ENCODE measurements at regions not wholly inside any gene's neighbourhood (a gene's known extent, or its start where the extent isn't known, plus 50 kb on each side); places are given as distances from the start of the nearest gene placed in this dataset.
A peak's percentile ranks its signal among the peaks of the same experiment; 100 is the strongest.
"Not testable (repeated sequence)": the region's sequence is repeated elsewhere in the genome, so short reads cannot be mapped to it uniquely, and the experiment has no call there.

DNA sequence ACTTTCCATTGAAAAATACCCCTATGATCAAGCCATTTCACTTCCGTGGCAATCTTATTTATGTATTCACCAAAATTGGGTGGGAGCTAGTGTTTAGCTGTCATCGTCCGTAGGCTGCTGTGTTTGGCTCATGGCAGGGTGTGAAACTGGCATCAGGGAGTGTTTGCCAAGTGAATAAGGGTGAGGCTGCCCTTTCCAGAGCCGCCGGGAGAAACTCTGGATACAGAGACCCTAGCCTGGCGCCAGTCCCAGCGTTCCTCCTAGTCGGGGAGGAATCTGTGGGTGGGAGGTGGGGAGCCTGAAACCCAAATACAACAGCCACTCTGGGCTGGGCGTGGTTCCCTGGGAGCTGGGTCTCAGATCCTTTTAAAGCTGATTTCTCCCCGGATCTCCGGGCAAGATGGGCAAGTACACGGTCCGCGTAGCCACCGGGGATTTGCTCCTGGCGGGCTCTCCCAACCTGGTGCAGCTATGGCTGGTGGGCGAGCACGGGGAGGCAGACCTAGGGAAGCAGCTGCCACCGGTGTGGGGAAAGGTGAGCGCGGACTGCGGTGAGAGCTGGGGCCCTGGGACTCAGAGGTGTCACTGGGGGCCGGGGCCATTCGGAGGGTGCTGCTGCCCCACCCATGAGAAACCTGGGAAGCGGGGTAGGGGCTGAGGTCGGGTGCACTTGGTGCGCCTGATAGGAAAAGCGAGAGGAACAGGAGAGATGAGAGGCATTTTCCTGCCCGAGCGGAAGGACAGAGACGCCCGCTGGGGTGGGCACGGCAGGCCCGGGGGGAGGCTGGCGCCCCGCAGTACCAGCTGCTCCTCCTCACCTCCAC lies 62.1 kb upstream of the TEKT1 start:
- DNase-seq, result no peak

GRCh38 chr17:6894206-6894528 lies 62.6 kb upstream of the TEKT1 start:
- no peak for DNase-seq

GRCh38 chr17:6901086-6901485 lies 69.6 kb upstream of the TEKT1 start:
- no peak for DNase-seq

DNA sequence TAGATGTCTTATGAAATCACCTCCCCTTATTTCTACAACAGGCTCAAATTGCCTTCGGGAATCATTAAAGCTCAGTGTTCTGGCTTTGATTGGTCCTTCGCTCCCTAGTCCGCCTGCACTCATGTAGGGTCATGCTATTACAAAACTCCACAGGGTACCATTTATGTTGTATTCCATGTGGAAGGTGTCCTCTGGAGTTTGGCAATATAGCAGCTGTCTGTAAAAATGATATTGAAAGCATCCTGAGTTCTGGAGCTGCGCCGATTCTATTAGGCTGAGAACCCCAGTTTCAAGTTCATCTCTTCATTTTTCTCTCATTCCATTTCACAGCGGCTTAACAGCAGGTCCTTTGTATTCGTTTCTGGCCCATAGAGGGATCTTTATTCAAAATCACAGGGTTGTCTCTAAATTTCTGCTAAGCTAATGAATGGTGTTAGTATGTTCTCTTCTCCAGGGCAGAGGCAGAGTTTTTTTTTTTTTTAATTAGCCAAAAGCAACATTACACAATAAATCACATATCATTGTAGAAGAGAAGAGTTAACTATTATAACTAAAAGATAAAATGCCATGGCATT lies 71.9 kb upstream of the TEKT1 start:
- DNase-seq, result no peak

GRCh38 chr17:6908807-6909206 lies 77.3 kb upstream of the TEKT1 start:
- DNase-seq, result no peak

GRCh38 chr17:6910987-6911603 lies 79.6 kb upstream of the TEKT1 start:
- no peak for DNase-seq

GRCh38 chr17:6912110-6913051 lies 80.9 kb upstream of the TEKT1 start:
- no peak for DNase-seq

DNA sequence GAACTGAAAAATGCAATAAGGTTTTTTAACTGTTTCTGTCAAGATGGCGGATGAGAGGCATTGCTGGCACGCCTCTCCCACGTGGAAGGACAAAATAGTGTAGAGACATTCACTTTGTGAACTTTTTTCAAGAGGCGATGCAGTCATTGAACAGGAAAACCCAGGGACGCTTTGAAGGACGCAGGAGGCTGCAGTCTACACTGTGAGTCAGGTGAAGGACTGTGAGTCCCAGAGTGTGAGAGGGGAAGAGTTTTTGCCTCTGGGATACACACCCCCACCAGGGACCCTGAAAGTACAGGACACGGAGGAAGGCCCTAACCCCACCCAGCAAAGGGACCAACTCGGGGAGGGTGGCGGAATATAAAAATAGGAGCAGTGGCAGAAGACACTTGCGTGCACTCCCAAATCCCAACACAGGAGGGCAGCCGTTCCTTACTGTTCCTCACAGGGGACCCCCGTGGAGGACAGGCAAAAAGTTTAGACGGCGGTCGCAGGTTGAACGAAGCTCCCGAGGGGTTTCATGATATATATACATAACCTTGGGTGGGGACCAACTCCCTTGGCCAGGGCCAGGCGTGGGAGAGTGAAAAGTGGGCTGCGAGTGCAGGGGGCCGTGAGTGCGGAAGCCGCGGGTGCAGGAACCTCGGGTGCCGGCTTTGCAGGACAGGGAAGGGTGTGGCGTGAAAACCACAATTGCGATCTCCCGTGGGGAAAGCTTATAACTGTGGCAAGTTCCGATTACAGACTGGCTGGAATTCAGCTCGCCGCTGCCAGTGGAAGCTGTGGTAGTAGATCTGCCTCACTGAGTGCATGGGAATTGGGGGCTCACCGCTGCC lies 82.0 kb upstream of the ALOX12 start:
- DNase-seq, result peak; percentile 8

DNA sequence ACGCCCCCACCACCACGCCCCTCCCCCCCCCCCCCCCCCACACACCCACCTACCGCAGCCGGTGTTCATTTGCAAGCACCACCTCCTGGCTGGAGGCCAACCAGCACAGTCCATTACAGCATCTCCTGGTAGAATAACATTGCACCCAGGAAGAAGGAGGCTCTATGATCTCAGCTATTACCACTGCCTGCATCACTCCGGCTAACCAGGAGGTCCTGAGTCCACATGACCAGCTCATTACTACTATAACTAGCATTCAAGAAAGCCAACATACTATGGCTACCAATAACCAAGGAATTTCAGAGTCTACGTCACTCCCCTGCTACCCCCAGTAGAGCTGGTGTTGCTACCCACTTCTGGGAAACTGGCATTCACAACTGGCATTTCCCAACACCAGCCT lies 81.1 kb upstream of the ALOX12 start:
- no peak for DNase-seq

DNA sequence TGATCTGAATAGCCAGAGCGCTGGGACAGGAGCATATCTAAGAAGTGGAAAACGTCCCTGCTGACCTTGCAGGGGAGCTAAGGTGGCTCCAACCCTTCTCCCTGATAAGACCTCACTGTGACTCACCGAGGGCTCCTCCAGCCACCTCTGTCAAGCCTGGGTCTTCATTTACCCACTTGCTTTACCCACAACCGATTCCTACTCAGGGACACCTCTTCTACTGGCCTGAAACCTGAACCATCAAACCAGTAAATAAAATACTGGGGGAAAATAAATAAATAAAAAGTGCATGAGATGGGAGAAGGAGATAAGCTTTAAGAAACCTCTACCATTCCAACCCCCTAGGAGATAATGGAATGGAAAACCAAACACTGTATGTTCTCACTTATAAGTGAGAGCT lies 80.2 kb upstream of the ALOX12 start:
- DNase-seq, result no peak

- DNase-seq, result no peak
Measured at GRCh38 chr17:6919158-6919557, 76.7 kb upstream of the ALOX12 start.

GRCh38 chr17:6923385-6923784 lies 72.5 kb upstream of the ALOX12 start:
- no peak for DNase-seq

DNA sequence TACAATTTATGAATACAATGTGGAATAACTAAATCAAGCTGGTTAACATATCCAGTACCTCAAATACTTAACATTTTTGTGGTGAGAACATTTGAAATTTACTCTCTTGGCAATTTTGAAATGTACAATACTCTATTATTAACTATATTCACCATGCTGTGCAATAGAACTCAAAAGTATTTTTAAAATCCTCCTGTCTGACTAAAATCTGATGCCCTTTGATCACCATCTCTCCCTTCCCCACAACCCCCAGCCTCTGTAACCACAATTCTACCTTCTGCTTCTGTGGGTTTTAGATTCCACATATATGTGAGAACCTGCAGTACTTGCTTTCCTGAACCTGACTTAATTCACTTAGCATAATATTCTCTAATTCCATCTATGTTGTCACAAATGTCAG lies 71.6 kb upstream of the ALOX12 start:
- DNase-seq, result no peak

DNA sequence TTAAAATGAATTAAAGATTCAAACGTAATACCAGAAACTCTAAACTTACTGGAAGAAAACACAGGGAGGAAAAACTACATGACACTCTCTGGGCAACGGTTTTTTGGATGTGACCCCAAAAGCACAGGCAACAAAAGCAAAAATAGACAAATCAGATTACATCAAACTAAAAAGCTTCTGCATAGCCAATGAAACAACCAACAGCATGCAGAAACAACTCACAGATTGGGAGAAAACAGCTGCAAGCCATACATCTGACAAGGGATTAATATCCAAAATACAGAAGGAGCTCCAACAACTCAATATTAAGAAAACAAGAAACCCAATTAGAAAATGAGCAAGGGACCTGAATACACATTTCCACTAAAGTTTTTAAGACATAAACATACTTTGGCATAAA lies 69.2 kb upstream of the ALOX12 start:
- DNase-seq, result no peak

- DNase-seq, result no peak
Measured at GRCh38 chr17:6927290-6928126, 68.3 kb upstream of the ALOX12 start.

- DNase-seq, result no peak
Measured at GRCh38 chr17:6928193-6928592, 67.7 kb upstream of the ALOX12 start.

DNA sequence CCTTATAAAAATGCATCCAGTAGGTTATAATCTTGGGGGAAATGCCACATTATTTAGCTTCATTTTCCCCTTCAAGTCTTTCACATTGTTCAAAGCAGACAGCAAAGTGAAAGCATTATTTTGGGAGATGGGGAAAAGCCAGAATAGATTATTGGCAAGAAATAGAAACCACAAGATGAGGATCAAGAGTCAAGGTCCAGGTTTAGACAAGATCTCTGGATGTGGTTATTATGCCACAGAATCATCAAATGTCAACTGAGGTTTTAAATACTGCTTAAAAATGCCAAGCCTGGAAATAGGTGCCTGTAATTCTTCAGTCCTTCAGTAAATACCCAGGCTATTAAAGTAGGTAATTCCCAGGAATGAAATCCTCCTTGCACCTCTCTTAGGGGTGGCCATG lies 65.1 kb upstream of the ALOX12 start:
- DNase-seq, result no peak

- not testable (repeated sequence) for DNase-seq
Measured at GRCh38 chr17:6934544-6934943, 61.3 kb upstream of the ALOX12 start.

DNA sequence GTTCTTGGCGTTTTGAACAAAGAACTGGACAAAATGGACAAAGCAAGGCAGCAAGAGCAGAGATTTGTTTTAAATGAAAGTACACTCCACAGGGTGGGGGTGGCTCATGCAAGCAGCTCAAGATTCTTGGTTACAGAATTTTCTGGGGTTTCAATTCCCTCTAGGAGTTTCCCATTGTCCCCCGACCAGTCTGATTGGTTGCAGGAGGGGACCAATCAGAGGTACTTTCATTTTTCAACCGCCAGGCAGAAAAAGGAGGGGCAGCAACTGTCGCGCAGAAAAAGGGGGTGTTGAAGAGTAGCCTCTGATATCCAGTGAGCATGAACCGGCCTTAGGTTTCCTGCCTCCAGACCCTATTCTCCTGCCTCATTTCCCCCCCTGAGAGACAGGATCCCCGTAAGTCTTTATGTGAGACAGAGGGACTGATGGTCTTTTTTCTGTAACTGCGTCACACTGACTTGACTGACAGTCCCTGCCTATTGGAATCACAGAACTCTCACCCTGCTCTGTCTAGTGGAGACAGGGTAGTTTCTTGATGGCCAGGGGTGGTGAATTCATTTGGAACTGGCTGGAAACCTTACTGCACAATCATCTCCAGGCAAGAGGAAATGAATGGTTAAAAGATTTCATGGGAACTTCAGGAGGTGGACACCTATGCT lies 59.4 kb upstream of the ALOX12 start:
- DNase-seq, result no peak

GRCh38 chr17:6938637-6939036 lies 57.2 kb upstream of the ALOX12 start:
- no peak for DNase-seq

- no peak for DNase-seq
Measured at GRCh38 chr17:6940186-6940649, 55.6 kb upstream of the ALOX12 start.

Data from NCI-H2107 (cell line).